RPMI8226 (cell line): ENCODE measurements at regions not wholly inside any gene's neighbourhood (a gene's known extent, or its start where the extent isn't known, plus 50 kb on each side); places are given as distances from the start of the nearest gene placed in this dataset.
"Not testable (repeated sequence)": the region's sequence is repeated elsewhere in the genome, so short reads cannot be mapped to it uniquely, and the experiment has no call there.

Experiments used
- DNase-seq: peaks from one replicate; pipeline ENCODE4 v3.0.0-alpha.2; 2015

- DNase-seq = no peak
Measured at GRCh38 chrX:35416782-35417181, 381.4 kb upstream of the MAGEB16 start.

DNA sequence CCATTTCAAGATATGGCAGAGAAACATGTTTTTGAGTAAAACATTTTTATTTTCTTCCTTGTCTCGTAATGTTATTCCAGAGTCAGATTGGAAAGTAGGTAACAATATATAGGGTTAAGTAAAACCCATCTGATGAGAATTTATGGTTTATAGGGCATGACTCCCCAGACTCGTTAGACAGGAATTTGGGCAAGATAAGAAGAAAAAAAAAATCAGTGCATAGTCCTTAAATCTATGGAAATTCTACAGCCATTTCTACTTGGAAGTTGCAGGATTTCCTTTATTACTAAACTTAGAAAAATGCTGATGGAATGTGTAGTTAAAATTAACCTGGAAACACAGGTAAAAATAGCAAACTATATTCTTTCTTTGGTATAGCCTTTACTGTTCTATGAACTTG lies 366.1 kb upstream of the MAGEB16 start:
- DNase-seq = no peak

- DNase-seq = no peak
Measured at GRCh38 chrX:35439034-35439660, 359.0 kb upstream of the MAGEB16 start.

DNA sequence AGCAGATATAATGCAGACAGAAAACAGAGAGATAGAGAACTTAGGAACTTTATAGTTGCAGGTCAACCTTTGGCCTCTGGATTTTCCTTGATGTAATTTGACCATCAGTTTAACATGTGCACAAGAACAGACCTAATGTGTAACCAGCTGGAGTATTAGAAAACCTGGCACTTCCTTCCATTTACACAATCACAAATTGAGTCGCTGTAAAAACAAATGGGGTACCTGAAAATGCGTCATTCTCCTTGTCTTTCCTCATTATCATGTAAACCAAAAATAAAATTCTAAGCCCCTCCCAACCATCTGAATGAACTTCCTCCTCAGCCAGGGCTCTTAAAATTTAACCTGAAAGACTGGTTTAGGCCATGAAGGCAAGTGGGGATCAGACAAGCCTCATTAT lies 358.4 kb upstream of the MAGEB16 start:
- no peak for DNase-seq

DNA sequence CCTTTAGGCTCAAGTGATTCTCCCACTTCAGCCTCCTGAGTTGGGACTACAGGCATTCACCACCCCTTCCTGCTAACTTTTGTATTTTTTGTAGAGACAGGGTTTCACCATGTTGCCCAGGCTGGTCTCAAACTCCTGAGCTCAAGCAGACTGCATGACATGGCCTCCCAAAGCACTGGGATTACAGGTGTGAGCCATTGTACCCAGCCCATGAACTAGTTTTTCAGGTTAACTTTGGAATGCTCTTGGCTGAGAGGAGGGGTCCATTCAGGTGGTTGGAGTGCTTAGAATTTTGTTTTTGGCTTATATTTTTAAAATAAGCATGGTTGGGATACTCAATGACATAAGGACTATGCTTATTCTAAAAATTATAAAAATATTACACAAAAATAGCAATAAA lies 355.7 kb upstream of the MAGEB16 start:
- no peak for DNase-seq

DNA sequence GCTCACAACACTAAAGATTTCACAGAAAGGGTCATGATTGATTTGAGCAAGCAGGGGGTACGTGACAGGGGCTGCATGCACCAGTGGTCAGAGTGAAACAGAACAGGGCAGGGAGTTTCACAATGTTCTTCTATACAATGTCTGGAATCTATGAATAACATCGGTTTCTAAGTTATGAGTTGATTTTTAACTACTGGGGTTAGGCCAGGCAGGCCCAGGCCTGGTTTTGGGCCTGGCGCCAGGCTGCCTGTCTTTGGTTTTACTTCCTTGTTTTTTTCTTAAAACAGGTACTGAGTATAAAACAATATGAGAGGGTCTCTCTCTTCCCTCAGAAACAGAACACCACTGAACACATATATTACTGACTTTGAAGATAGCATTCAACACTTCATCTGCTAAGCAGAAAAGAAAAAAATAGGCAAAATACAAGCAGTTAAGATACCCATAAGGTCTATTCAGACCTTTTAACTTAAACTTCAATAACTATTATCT lies 355.0 kb upstream of the MAGEB16 start:
- peak; percentile 44 for DNase-seq

GRCh38 chrX:35444671-35445355 lies 353.3 kb upstream of the MAGEB16 start:
- DNase-seq = no peak

- no peak for DNase-seq
Measured at GRCh38 chrX:35445912-35446311, 352.2 kb upstream of the MAGEB16 start.

DNA sequence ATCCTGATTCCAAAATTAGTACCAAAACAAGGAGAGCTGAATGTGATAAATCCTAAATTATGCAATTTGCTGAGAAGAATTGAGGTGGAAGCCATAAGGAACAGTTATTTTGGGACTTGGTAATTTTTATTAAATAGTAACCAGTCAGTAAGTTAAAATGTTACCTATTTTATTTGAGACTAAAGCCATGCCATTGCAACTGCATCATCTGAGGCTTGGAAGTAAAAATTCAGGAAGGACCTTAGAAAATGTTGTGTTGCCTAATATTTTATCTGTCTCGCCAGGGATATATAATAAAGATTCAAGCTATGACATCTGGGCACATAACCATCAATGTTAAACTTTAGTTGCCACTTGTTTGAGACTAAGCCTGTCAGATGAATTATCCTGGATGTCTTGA lies 341.3 kb upstream of the MAGEB16 start:
- DNase-seq = no peak

GRCh38 chrX:35458142-35458541 lies 340.0 kb upstream of the MAGEB16 start:
- DNase-seq = no peak

GRCh38 chrX:35461164-35461563 lies 337.0 kb upstream of the MAGEB16 start:
- DNase-seq = no peak

GRCh38 chrX:35496671-35497070 lies 301.5 kb upstream of the MAGEB16 start:
- DNase-seq = not testable (repeated sequence)

- not testable (repeated sequence) for DNase-seq
Measured at GRCh38 chrX:35497453-35497852, 300.7 kb upstream of the MAGEB16 start.

- no peak for DNase-seq
Measured at GRCh38 chrX:35499071-35499862, 298.9 kb upstream of the MAGEB16 start.

- no peak for DNase-seq
Measured at GRCh38 chrX:35507701-35508100, 290.4 kb upstream of the MAGEB16 start.

DNA sequence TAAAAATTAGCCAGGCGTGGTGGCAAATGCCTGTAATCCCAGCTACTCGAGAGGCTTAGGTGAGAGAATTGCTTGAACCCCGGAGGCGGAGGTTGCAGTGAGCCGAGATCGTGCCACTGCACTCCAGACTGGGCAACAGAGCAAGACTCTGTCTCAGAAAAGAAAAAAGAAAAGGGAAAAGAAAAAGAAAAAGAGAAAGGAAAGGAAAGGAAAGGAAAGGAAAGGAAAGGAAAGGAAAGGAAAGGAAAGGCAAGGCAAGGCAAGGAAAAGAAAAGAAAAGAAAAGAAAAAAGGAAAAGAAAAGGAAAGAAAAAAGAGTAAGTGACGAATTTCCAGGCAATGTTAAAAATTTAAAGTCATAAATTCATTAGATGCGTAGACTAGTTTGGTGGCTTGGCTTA lies 250.1 kb upstream of the MAGEB16 start:
- not testable (repeated sequence) for DNase-seq

- no peak for DNase-seq
Measured at GRCh38 chrX:35557916-35558315, 240.2 kb upstream of the MAGEB16 start.

- no peak for DNase-seq
Measured at GRCh38 chrX:35561985-35562384, 236.2 kb upstream of the MAGEB16 start.

- DNase-seq = no peak
Measured at GRCh38 chrX:35562395-35562794, 235.7 kb upstream of the MAGEB16 start.

- no peak for DNase-seq
Measured at GRCh38 chrX:35590210-35590609, 207.9 kb upstream of the MAGEB16 start.

- not testable (repeated sequence) for DNase-seq
Measured at GRCh38 chrX:35611562-35611961, 186.6 kb upstream of the MAGEB16 start.

GRCh38 chrX:35617836-35618235 lies 180.3 kb upstream of the MAGEB16 start:
- DNase-seq = no peak

- DNase-seq = no peak
Measured at GRCh38 chrX:35622040-35622439, 176.1 kb upstream of the MAGEB16 start.

DNA sequence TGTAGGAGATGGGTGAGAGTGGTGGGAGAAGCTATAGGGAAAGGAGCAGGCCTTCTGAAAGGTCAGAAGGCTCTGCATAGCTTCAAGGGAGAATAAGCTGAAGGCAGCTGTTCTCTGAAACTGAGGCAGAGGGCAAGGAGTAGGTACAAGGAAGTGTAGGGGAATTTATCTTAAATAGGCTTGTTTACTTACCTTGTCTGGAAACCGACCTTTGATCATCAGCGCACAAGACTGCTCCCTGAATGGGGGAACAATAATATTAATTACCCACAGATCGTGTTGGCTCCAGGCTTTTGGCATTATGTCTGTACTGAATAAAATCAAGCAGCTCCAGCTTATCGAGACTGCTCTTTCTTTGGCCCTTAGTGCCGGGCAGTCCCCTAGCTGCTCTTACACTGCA lies 175.5 kb upstream of the MAGEB16 start:
- no peak for DNase-seq
